ENCODE measurements at regions not wholly inside any gene's neighbourhood (a gene's known extent, or its start where the extent isn't known, plus 50 kb on each side); places are given as distances from the start of the nearest gene placed in this dataset.

GRCh38 chr16:52254746-52255145 is 292.2 kb downstream of the TOX3 start (continued):
- TF ChIP-seq TOX (CRISPR knock-in tag; IDR thresholded peaks at IDR 0.05; ENCODE audit: borderline replicate concordance) (no peak), ESRRG (CRISPR knock-in tag; IDR thresholded peaks at IDR 0.05) (no peak)

GRCh38 chr16:52252680-52253079 is 294.3 kb downstream of the TOX3 start:
- TF ChIP-seq TSHZ2 (CRISPR knock-in tag; IDR thresholded peaks at IDR 0.05) (no peak), ZNF8 (CRISPR knock-in tag; IDR thresholded peaks at IDR 0.05) (no peak), ISL1 (CRISPR knock-in tag; IDR thresholded peaks at IDR 0.05) (no peak), CSRNP3 (CRISPR knock-in tag; IDR thresholded peaks at IDR 0.05) (no peak), PATZ1 (CRISPR knock-in tag; IDR thresholded peaks at IDR 0.05; ENCODE audit: borderline replicate concordance) (no peak), RARB (CRISPR knock-in tag; IDR thresholded peaks at IDR 0.05) (no peak), TOX (CRISPR knock-in tag; IDR thresholded peaks at IDR 0.05; ENCODE audit: borderline replicate concordance) (no peak), ESRRG (CRISPR knock-in tag; IDR thresholded peaks at IDR 0.05) (no peak)
- TF ChIP-seq, protein P1, sequence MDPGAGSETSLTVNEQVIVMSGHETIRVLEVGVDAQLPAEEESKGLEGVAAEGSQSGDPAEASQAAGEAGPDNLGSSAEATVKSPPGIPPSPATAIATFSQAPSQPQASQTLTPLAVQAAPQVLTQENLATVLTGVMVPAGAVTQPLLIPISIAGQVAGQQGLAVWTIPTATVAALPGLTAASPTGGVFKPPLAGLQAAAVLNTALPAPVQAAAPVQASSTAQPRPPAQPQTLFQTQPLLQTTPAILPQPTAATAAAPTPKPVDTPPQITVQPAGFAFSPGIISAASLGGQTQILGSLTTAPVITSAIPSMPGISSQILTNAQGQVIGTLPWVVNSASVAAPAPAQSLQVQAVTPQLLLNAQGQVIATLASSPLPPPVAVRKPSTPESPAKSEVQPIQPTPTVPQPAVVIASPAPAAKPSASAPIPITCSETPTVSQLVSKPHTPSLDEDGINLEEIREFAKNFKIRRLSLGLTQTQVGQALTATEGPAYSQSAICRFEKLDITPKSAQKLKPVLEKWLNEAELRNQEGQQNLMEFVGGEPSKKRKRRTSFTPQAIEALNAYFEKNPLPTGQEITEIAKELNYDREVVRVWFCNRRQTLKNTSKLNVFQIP (CRISPR knock-in tag; IDR thresholded peaks at IDR 0.05; ENCODE audit: borderline replicate concordance, low read depth): no peak
- ATAC-seq: no peak

GRCh38 chr16:52251495-52251894 is 295.4 kb downstream of the TOX3 start:
- no peak for TF ChIP-seq ZNF8 (CRISPR knock-in tag; IDR thresholded peaks at IDR 0.05)
- no peak for TF ChIP-seq ZC3H10 (CRISPR knock-in tag; IDR thresholded peaks at IDR 0.05)
- ATAC-seq: no peak

GRCh38 chr16:52247737-52248136 is 299.2 kb downstream of the TOX3 start:
- ATAC-seq: no peak
- TF ChIP-seq ESRRG (CRISPR knock-in tag; IDR thresholded peaks at IDR 0.05) (no peak), CSRNP3 (CRISPR knock-in tag; IDR thresholded peaks at IDR 0.05) (no peak), ZNF70 (CRISPR knock-in tag; IDR thresholded peaks at IDR 0.05) (no peak), ZFP30 (CRISPR knock-in tag; IDR thresholded peaks at IDR 0.05) (no peak), BACH2 (CRISPR knock-in tag; IDR thresholded peaks at IDR 0.05; ENCODE audit: borderline replicate concordance) (no peak), CSDC2 (CRISPR knock-in tag; IDR thresholded peaks at IDR 0.05) (no peak)

DNA sequence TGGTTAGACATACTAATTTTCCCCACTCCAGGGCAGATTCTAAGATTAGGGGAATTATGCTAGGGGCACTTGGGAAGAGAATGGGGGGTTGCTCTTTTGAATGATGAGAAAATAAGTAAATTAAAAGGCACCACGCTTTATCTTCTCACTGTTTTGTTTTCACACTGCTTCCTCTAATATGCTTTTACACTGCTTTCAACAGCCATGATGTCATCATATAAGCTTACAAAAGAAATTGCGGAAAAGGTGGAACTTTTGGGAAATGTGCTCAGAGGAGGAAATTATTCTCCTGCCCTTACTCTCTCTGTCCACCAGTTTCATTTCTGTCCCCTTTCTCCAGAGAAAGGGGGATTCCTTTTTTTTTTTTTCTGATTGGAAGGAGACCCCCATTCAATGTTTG is 308.2 kb downstream of the TOX3 start:
- ATAC-seq: no peak
- no peak for TF ChIP-seq CSRNP3 (CRISPR knock-in tag; IDR thresholded peaks at IDR 0.05)
- no peak for TF ChIP-seq OSR1 (CRISPR knock-in tag; IDR thresholded peaks at IDR 0.05)
- no peak for TF ChIP-seq ZFP3 (CRISPR knock-in tag; IDR thresholded peaks at IDR 0.05)
- no peak for TF ChIP-seq PPARA (CRISPR knock-in tag; IDR thresholded peaks at IDR 0.05; ENCODE audit: borderline replicate concordance)
- no peak for TF ChIP-seq GLIS3 (CRISPR knock-in tag; IDR thresholded peaks at IDR 0.05)
- TF ChIP-seq ZNF565 (CRISPR knock-in tag; conservative IDR thresholded peaks at IDR 0.05; ENCODE audit: low read depth): no peak
- TF ChIP-seq TCF4 (CRISPR knock-in tag; IDR thresholded peaks at IDR 0.05; ENCODE audit: borderline replicate concordance): no peak
- no peak for TF ChIP-seq ZFP30 (CRISPR knock-in tag; IDR thresholded peaks at IDR 0.05)
- TF ChIP-seq TSHZ2 (CRISPR knock-in tag; IDR thresholded peaks at IDR 0.05): no peak
- TF ChIP-seq TOX (CRISPR knock-in tag; IDR thresholded peaks at IDR 0.05; ENCODE audit: borderline replicate concordance): no peak
- TF ChIP-seq BACH2 (CRISPR knock-in tag; IDR thresholded peaks at IDR 0.05; ENCODE audit: borderline replicate concordance): no peak
- no peak for TF ChIP-seq ISL1 (CRISPR knock-in tag; IDR thresholded peaks at IDR 0.05)
- TF ChIP-seq RARB (CRISPR knock-in tag; IDR thresholded peaks at IDR 0.05): no peak
- no peak for TF ChIP-seq ZNF70 (CRISPR knock-in tag; IDR thresholded peaks at IDR 0.05)
